Urinary bladder (tissue), 3 donors: ENCODE measurements at regions not wholly inside any gene's neighbourhood (a gene's known extent, or its start where the extent isn't known, plus 50 kb on each side); places are given as distances from the start of the nearest gene placed in this dataset.
"Not testable (repeated sequence)": the region's sequence is repeated elsewhere in the genome, so short reads cannot be mapped to it uniquely, and the experiment has no call there.

Experiments
- DNase-seq: peaks from one replicate; pipeline ENCODE4 v3.0.0-alpha.2; 2015; ENCODE audit errors: extremely low spot score
- H3K27ac ChIP-seq: one replicate; pipeline ENCODE4 v1.5.1; 2013; ENCODE audit warnings: low read depth, mild to moderate bottlenecking, moderate library complexity
- H3K36me3 ChIP-seq: one replicate; pipeline ENCODE4 v1.6.1; 2013; ENCODE audit warnings: mild to moderate bottlenecking, moderate library complexity; ENCODE audit not compliant: insufficient read depth
- H3K4me1 ChIP-seq: one replicate; pipeline ENCODE4 v1.6.1; 2013; ENCODE audit warnings: mild to moderate bottlenecking, moderate library complexity; ENCODE audit not compliant: insufficient read depth
- H3K4me3 ChIP-seq: one replicate; pipeline ENCODE4 v1.5.1; 2013; ENCODE audit warnings: low read depth, low read length
- WGBS: extraction: QIAGEN DNeasy Blood & Tissue Kit; methylation state at CpG from one replicate; pipeline ENCODE4 v1.1.7; 2013; 5-methylcytosine and 5-hydroxymethylcytosine counted together
- donor health status: healthy with polysubstance abuse.
- donor health status: healthy.

DNA sequence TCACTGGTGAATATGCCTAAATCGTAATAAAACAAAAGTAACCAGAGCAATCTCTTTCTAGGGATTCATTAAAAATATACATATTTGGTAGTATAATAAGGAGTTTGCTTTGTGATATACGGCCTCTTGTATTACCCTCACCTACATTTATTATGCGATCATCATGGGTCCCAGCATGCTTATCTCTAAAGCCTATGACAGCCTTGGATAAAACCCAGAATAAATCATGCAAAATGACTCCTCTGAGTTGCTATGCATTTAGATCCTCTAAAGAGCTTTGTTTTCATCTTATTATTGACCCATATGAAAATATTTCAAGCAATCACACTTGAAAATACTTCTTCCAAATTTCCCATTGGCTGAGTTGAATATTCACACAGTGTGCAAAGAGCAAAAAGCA is 432.3 kb downstream of the SUCLG1 start:
- H3K4me3 ChIP-seq = no peak overlapping the region
- WGBS = 84% methylated on average over 3 of the region's 3 CpGs

DNA sequence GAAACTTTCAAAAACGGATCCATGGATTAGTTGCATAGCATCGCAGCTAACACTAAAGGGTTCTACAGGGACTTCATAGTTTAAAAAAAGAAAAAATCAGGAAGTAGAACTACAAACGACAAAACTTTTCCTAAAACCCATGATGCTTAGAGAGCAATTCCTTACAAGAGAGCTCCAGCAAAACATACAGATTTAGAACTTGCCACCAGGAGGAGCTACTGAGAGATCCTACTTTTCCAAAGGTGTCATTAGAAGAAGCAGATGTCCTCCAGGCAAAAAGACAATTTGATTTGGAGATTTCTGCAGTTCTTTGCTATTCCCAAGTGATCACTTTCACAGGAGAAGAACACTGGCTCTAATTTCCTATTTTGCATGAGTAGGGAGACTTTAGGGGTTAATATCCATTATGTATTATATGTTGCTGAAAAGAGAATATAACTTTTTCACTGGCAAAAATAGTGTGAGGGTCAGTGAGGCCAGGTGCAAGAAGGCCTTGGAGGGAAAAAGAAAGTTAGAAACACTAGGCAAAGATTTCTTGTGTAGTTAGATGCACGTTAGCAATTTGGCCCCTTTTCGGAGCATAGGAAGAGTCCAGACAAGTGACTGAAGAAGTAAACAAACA is 436.2 kb downstream of the SUCLG1 start:
- no peaks in the 10 kb centered on the region for H3K4me1 ChIP-seq
- 44% methylated on average over 5 of the region's 5 CpGs for WGBS
- H3K27ac ChIP-seq = no peak overlapping the region
- no peaks in the 10 kb centered on the region for H3K36me3 ChIP-seq
- no peak for DNase-seq
- no peak overlapping the region for H3K4me3 ChIP-seq

More for the DNA sequence above, 432.3 kb downstream of the SUCLG1 start:
- DNase-seq = no peak
- Histone ChIP-seq H3K36me3 (no peaks in the 10 kb centered on the region), H3K27ac (no peak overlapping the region), H3K4me1 (no peaks in the 10 kb centered on the region)

DNA sequence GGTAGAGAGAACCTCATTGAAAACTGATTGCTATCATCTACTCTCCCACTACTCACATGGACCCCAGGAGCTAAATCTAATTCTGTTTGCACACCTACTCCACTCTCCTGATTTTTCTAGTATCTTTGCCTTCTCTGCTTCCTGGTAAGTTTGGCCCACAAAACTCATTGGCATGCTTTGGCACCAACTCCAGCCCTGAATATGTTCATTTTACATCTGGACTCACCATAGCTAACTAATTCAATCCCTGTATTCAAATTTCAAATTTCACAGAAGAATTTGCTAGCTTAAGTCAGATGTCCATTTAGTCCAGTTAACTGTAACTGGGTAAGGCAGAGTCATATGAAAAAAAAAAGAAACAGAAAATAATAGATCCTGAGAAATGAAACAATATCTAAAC is 442.1 kb downstream of the SUCLG1 start:
- DNase-seq = no peak
- no peak overlapping the region for H3K27ac ChIP-seq
- H3K36me3 ChIP-seq = no peaks in the 10 kb centered on the region
- no peak overlapping the region for H3K4me3 ChIP-seq
- no peaks in the 10 kb centered on the region for H3K4me1 ChIP-seq

DNA sequence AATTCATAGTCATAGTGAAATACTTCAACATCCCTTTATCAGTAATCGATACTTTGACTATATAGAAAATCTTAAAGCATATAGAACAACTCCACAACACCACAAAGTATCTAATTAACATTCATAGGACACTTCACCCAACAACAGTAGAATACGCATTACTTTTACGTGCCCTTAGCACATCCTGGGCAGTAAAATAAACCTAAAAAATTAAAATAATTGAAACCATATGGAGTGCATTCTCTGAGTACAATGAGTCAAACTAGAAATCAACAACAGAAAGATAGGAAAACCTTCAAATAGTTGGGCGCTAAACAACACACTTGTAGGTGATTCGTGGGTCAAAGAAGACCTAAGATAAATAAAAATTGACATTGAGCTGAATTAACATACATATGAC is 442.9 kb downstream of the SUCLG1 start:
- Histone ChIP-seq H3K4me1 (no peaks in the 10 kb centered on the region), H3K36me3 (no peaks in the 10 kb centered on the region), H3K4me3 (no peak overlapping the region), H3K27ac (no peak overlapping the region)
- 87% methylated on average over 5 of the region's 5 CpGs for WGBS
- DNase-seq = no peak

DNA sequence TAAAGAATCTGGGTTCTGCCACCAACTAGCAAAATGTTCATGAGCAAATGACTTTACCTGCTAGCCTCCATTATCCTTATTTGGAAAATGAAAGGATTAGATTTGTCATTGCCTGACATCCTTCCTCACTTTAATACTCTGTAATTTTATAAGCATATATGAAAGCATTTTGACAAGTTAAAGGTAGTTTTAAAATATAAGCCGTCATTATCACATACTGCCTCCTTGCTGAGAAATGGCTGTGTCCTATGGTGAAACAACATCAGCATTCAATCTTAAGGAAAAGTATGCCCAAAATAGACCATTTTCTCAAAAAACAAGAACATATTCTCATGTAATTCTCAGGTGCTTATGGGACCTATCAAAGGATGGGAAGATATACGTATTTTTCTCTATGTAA is 461.2 kb downstream of the SUCLG1 start:
- WGBS = 89% methylated on average over 2 of the region's 2 CpGs
- H3K27ac ChIP-seq = no peak overlapping the region
- H3K4me3 ChIP-seq = no peak overlapping the region

DNA sequence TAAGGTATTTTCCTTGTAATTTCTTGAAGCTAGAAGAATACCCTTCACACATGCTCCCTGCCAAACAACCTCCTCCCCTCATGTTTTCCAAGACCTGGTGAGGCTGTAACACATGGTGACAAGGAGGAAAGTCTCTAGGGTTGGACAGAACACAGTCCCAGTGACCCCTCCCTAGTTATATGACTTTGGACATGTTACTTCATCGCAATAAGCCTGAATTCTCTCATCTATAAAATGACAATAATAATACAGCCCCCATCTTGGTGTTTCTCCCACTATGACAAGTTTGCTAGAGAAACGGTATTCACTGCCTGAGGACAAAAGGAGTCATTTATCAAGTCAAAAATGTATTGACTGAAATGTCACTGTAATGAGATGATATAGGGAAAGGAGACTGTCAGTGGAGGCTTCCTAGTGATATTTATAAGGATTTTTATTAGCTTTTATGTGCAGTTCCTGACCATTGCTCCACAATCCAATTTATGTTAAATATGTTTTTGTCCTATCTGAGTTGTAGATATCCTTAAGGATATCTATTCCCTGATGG is 464.4 kb downstream of the SUCLG1 start:
- Histone ChIP-seq H3K36me3 (no peaks in the 10 kb centered on the region), H3K4me3 (no peak overlapping the region), H3K4me1 (no peaks in the 10 kb centered on the region), H3K27ac (no peak overlapping the region)
- DNase-seq = no peak
- WGBS = 84% methylated on average over 2 of the region's 2 CpGs

More for the DNA sequence above, 461.2 kb downstream of the SUCLG1 start:
- no peaks in the 10 kb centered on the region for H3K36me3 ChIP-seq
- H3K4me1 ChIP-seq = no peaks in the 10 kb centered on the region
- DNase-seq = no peak

DNA sequence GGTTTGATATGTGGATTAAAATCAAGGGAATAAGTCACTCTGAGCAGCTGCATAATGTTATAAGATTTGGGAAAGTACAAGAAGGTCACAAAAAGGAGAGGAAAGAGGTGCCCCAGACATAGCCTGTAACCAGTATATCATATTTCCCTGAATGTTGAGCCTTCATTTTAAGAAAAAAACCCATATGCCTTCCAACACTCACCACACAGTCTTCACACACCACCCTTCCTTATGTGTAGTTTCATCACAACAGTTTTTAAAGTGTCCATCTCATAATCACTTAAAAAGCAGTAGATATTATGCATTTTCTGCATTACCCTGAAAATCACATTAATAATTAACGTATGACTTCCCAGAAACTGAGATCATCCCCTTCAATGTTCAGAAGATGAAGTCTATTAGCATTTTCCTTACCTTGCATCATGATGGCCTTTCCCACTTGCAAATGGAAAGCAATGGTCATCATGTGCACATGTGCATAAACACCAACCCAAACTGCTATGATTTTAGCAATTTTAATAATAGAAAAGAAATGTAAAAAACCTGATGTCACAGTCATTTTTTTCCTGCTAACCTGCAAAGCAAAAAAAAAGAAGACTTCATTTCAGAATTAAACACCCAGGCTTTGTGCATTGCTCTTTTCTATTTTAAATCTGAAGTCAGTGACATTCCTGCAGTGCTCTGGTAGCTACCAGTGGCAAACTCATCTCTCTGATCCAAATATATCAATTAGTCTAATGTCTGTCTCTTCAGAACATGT is 465.0 kb downstream of the SUCLG1 start:
- Histone ChIP-seq H3K4me1 (no peaks in the 10 kb centered on the region), H3K36me3 (no peaks in the 10 kb centered on the region), H3K27ac (no peak overlapping the region), H3K4me3 (no peak overlapping the region)
- DNase-seq = no peak
- WGBS = 34% methylated on average over 1 of the region's 1 CpG

DNA sequence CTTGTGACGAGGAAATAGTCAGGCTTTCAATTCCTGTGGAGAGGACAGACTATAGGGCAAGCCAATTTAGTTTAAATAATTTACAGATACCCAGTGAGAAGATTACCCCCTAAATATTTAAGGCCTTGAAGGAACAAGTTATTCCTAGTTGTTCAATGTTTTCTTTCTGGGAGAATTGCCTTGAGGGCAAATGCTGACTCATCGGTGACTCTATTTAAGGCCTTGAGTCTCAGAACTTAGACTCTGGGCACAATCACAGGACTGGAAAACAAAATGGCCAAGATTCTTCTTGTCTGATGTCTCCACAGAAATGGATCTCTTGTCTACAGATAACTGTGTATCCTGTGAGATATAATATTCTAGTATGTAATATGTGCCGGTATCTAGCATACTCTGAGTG is 467.1 kb downstream of the SUCLG1 start:
- no peak for DNase-seq
- Histone ChIP-seq H3K4me1 (no peaks in the 10 kb centered on the region), H3K27ac (no peak overlapping the region), H3K36me3 (no peaks in the 10 kb centered on the region), H3K4me3 (no peak overlapping the region)
- WGBS = 85% methylated on average over 3 of the region's 3 CpGs

DNA sequence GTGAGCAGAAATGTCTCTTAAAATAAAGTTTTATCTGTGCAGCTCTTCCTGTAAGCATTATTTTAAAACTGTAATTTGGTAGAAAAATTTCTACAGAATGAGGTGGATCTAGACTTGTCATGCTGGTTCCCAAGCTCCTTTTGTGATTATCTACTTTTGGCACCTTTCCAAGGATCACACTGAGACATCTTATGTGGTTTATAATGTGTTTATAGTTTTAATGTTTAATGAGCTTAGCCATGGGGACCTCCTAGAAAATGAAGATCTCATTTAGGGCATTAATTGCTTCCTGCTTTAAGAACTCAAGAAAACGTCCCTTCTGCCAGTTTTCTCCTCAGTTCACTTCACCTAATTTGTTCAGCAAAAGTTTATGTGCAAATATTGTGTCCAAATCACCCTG is 468.4 kb downstream of the SUCLG1 start:
- no peak overlapping the region for H3K4me3 ChIP-seq
- no peak for DNase-seq
- no peaks in the 10 kb centered on the region for H3K36me3 ChIP-seq
- H3K4me1 ChIP-seq = no peaks in the 10 kb centered on the region
- 31% methylated on average over 1 of the region's 1 CpG for WGBS
- H3K27ac ChIP-seq = no peak overlapping the region

DNA sequence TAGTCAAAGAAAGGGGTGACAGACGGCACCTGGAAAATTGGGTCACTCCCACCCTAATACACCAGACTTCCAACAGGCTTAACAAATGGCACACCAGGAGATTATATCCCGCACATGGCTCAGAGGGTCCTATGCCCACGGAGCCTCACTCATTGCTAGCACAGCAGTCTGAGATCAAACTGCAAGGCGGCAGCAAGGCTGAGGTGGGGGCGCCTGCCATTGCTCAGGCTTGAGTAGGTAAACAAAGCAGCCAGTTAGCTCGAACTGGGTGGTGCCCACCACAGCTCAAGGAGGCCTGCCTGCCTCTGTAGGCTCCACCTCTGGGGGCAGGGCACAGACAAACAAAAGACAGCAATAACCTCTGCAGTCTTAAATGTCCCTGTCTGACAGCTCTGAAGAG is 482.5 kb downstream of the SUCLG1 start:
- H3K36me3 ChIP-seq, H3K27ac ChIP-seq, H3K4me1 ChIP-seq, DNase-seq, H3K4me3 ChIP-seq: not testable (repeated sequence)
- 84% methylated on average over 6 of the region's 6 CpGs for WGBS

DNA sequence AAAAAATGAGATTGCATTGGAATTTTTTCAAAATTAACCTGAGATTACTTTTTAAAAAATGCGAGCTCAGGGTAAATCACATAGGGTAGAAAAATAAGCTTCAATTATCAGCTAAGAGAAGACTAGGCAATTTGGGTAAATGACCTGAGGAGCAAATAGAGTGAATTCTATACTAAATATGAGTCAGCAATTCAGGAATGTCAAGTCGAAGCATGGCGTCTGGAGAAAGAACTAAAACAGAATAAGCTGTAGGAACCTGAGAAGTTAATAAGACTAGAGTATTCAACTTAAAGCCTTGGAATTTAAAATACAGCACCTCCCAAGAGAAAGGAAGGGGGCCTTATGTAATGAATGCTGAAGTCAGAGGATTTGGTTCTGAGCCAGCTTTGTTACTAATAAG is 487.0 kb downstream of the SUCLG1 start:
- 79% methylated on average over 3 of the region's 3 CpGs for whole genome bisulfite sequencing
- no peak overlapping the region for H3K27ac ChIP-seq
- H3K4me1 ChIP-seq = no peaks in the 10 kb centered on the region
- H3K4me3 ChIP-seq = no peak overlapping the region
- H3K36me3 ChIP-seq = no peaks in the 10 kb centered on the region
- DNase-seq = no peak

DNA sequence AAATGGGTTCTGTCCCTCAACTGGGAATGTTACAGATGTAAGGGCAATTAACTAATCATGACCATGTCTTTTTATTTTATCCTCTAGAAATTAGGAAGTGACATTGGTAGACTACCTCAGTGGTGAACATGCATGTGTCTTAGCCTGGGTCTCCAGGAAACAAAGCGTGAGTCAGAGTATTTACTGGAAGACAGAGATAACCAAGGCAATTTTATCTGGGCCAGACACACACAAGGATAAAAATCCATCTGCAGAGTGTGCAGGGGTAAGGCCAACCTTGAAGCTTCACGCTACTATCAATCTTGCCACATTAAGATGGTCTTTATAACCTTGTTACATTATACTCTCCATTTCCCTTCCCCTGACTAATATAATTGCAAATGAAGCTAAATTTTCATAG is 487.5 kb downstream of the SUCLG1 start:
- no peak overlapping the region for H3K27ac ChIP-seq
- H3K4me3 ChIP-seq = no peak overlapping the region
- no peaks in the 10 kb centered on the region for H3K36me3 ChIP-seq
- no peak for DNase-seq
- 66% methylated on average over 2 of the region's 2 CpGs for WGBS
- no peaks in the 10 kb centered on the region for H3K4me1 ChIP-seq

DNA sequence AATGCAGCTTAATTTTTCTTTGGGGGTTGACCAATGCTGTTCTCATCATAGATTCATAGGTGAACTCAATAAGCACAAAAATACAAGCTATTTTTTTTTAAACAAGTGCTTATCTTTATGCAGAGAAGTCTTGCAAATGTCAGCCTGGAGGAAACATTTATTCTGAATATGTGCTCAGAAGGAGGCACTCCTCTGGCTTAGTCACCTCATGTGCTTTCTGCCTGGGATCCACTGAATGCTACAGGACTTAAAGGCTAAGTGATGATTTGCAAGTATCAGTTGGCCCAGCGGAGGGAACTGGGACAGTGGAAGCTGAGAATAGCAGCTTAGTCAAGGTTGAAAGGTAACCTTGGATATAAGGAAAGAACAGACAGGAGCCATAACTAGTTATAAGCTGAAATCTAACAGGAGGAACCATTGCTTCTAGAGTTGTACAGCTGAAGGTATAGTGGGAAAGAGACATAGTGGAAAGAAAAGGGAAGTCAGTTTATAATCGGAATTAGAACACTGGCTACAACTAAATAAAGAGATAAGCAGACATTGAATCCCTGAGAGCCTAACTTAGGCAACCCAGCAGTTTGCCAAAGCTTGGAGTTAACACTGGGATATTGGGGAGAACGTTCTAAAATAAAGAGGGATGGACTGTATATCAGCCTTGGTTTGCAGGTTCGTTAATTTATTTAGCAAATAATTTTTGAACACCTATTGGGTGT is 488.7 kb downstream of the SUCLG1 start:
- 81% methylated on average over 4 of the region's 4 CpGs for WGBS
- no peaks in the 10 kb centered on the region for H3K36me3 ChIP-seq
- H3K4me3 ChIP-seq = no peak overlapping the region
- no peak overlapping the region for H3K27ac ChIP-seq
- no peaks in the 10 kb centered on the region for H3K4me1 ChIP-seq
- DNase-seq = no peak

DNA sequence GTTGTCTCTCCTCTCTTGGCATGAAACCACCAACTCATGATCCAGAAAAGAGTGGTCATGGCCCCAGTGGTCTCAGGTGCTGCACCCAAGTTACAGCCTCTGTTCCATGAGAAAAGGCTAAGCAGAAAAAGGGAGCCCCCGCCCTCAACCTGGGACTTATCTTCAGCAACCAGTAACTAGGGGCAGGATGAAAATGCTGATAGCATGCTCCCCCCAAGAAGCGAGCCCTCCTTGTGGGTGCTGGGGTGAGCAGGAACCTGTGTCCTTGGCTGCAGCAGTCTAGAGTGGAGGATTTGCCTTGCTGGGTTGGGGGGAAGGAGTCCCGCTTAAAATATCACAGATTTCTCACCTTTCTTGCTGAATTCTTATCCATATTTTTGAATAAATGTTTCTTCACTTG is 490.0 kb downstream of the SUCLG1 start:
- H3K36me3 ChIP-seq = no peaks in the 10 kb centered on the region
- no peaks in the 10 kb centered on the region for H3K4me1 ChIP-seq
- no peak overlapping the region for H3K4me3 ChIP-seq
- DNase-seq = no peak
- no peak overlapping the region for H3K27ac ChIP-seq
- WGBS = 94% methylated on average over 3 of the region's 3 CpGs
